H54 (cell line): ENCODE measurements at regions not wholly inside any gene's neighbourhood (a gene's known extent, or its start where the extent isn't known, plus 50 kb on each side); places are given as distances from the start of the nearest gene placed in this dataset.
"Not testable (repeated sequence)": the region's sequence is repeated elsewhere in the genome, so short reads cannot be mapped to it uniquely, and the experiment has no call there.

ENCODE experiments used
- DNase-seq: peaks from one replicate; pipeline ENCODE4 v3.0.0; 2011; ENCODE audit warnings: low spot score, mixed read lengths; ENCODE audit not compliant: insufficient read length
- FAIRE-seq: peaks from 3 replicates; lab custom pipeline; 2011; peaks lifted over from hg19 to GRCh38; lab: Jason Lieb, UNC
- POLR2A ChIP-seq: IDR thresholded peaks from 2 replicates; pipeline ENCODE4 v1.6.1; 2011; ENCODE audit warnings: low read depth, mild to moderate bottlenecking, low read length

- TF ChIP-seq POLR2A = no peak
- FAIRE-seq (no peak), DNase-seq (no peak)
These were observed 337.8 kb upstream of the TCF4 start for GRCh38 chr18:55925772-55926171.

- no peak for FAIRE-seq
- no peak for TF ChIP-seq POLR2A
- no peak for DNase-seq
These were observed 332.1 kb upstream of the TCF4 start for GRCh38 chr18:55920063-55920462.

- FAIRE-seq (no peak), DNase-seq (no peak)
- TF ChIP-seq POLR2A = no peak
These were observed 330.5 kb upstream of the TCF4 start for GRCh38 chr18:55918444-55918843.

GRCh38 chr18:55912919-55913318 is 324.9 kb upstream of the TCF4 start:
- FAIRE-seq (no peak), DNase-seq (no peak)
- TF ChIP-seq POLR2A = no peak

- FAIRE-seq = no peak
- TF ChIP-seq POLR2A = no peak
These were observed 324.1 kb upstream of the TCF4 start for GRCh38 chr18:55912071-55912470.

GRCh38 chr18:55910296-55910695 is 322.3 kb upstream of the TCF4 start:
- no peak for DNase-seq
- no peak for FAIRE-seq
- TF ChIP-seq POLR2A = no peak

More at GRCh38 chr18:55912071-55912470, 324.1 kb upstream of the TCF4 start:
- no peak for DNase-seq

GRCh38 chr18:55908901-55909366 is 320.9 kb upstream of the TCF4 start:
- no peak for FAIRE-seq
- no peak for TF ChIP-seq POLR2A
- DNase-seq = no peak

- DNase-seq = no peak
- no peak for TF ChIP-seq POLR2A
- FAIRE-seq = no peak
These were observed 319.6 kb upstream of the TCF4 start for GRCh38 chr18:55907453-55908175.

- no peak for TF ChIP-seq POLR2A
- DNase-seq (peak; percentile 5), FAIRE-seq (peak; percentile 15)
These were observed 318.5 kb upstream of the TCF4 start for GRCh38 chr18:55906536-55906935.

GRCh38 chr18:55903911-55904310 is 315.9 kb upstream of the TCF4 start:
- FAIRE-seq = no peak
- DNase-seq = no peak
- TF ChIP-seq POLR2A = no peak

GRCh38 chr18:55900380-55900779 is 312.4 kb upstream of the TCF4 start:
- peak; percentile 23 for FAIRE-seq
- TF ChIP-seq POLR2A = no peak
- no peak for DNase-seq

GRCh38 chr18:55897091-55897689 is 309.2 kb upstream of the TCF4 start:
- FAIRE-seq (no peak), DNase-seq (no peak)
- TF ChIP-seq POLR2A = no peak

GRCh38 chr18:55893948-55894347 is 306.0 kb upstream of the TCF4 start:
- no peak for DNase-seq
- FAIRE-seq = no peak
- TF ChIP-seq POLR2A = no peak

GRCh38 chr18:55892862-55893813 is 305.1 kb upstream of the TCF4 start:
- DNase-seq, FAIRE-seq: not testable (repeated sequence)
